BE2C (cell line): ENCODE measurements at regions not wholly inside any gene's neighbourhood (a gene's known extent, or its start where the extent isn't known, plus 50 kb on each side); places are given as distances from the start of the nearest gene placed in this dataset.

ENCODE experiments used
- DNase-seq: peaks from one replicate; pipeline ENCODE4 v3.0.0-alpha.2; 2020
- H3K27me3 ChIP-seq: fragments of 250-450 bp; sonication (Bioruptor Pico); 2 replicates; pipeline ENCODE4 v1.5.1; 2020; ENCODE audit warnings: mild to moderate bottlenecking
- H3K36me3 ChIP-seq: fragments of 250-450 bp; sonication (Bioruptor Pico); 2 replicates; pipeline ENCODE4 v1.5.1; 2020; ENCODE audit warnings: mild to moderate bottlenecking
- H3K4me1 ChIP-seq: fragments of 250-450 bp; sonication (Bioruptor Pico); 2 replicates; pipeline ENCODE4 v1.5.1; 2020
- H3K4me3 ChIP-seq: 2 replicates; pipeline ENCODE4 v1.5.1; 2011; ENCODE audit warnings: low read depth, low read length
- H3K9me3 ChIP-seq: fragments of 250-450 bp; sonication (Bioruptor Pico); 2 replicates; pipeline ENCODE4 v1.5.1; 2020
- CTCF ChIP-seq: IDR thresholded peaks from 2 replicates; pipeline ENCODE4 v1.5.1; 2012; ENCODE audit warnings: mild to moderate bottlenecking, low read depth, low read length

GRCh38 chr3:28649266-28649665 is 300.6 kb upstream of the AZI2 start:
- Histone ChIP-seq H3K9me3 (no peaks in the 10 kb centered on the region), H3K4me1 (no peaks in the 10 kb centered on the region; the same call in none of the 2 replicates), H3K36me3 (no peaks in the 10 kb centered on the region), H3K27me3 (no peaks in the 10 kb centered on the region), H3K4me3 (no peak overlapping the region)
- DNase-seq: no peak
- no peak for TF ChIP-seq CTCF

- no peak for TF ChIP-seq CTCF
- H3K4me3 ChIP-seq: no peak overlapping the region
- H3K27me3 ChIP-seq: no peaks in the 10 kb centered on the region
- no peaks in the 10 kb centered on the region for H3K9me3 ChIP-seq
- H3K36me3 ChIP-seq: no peaks in the 10 kb centered on the region
- H3K4me1 ChIP-seq: no peaks in the 10 kb centered on the region
- no peak for DNase-seq
These were observed 302.5 kb upstream of the AZI2 start for GRCh38 chr3:28651159-28651558.

- Histone ChIP-seq H3K36me3 (no peaks in the 10 kb centered on the region), H3K9me3 (no peaks in the 10 kb centered on the region), H3K4me1 (peaks cover 6% of the 10 kb centered on the region), H3K4me3 (no peak overlapping the region), H3K27me3 (no peaks in the 10 kb centered on the region)
- TF ChIP-seq CTCF: no peak
- no peak for DNase-seq
These were observed 315.5 kb upstream of the AZI2 start for GRCh38 chr3:28664123-28664522.

GRCh38 chr3:28667646-28668621 is 319.3 kb upstream of the AZI2 start:
- peaks cover 6% of the 10 kb centered on the region for H3K4me1 ChIP-seq
- H3K36me3 ChIP-seq: no peaks in the 10 kb centered on the region
- H3K9me3 ChIP-seq: no peaks in the 10 kb centered on the region
- H3K4me3 ChIP-seq: peak overlapping the region; percentile 9; the same call in 1 of the 2 replicates
- DNase-seq: peak; percentile 56
- TF ChIP-seq CTCF: peak; percentile 75
- no peaks in the 10 kb centered on the region for H3K27me3 ChIP-seq

GRCh38 chr3:28669870-28670269 is 321.2 kb upstream of the AZI2 start:
- peaks cover 6% of the 10 kb centered on the region for H3K4me1 ChIP-seq
- no peak for TF ChIP-seq CTCF
- DNase-seq: no peak
- H3K27me3 ChIP-seq: no peaks in the 10 kb centered on the region
- H3K36me3 ChIP-seq: no peaks in the 10 kb centered on the region
- H3K9me3 ChIP-seq: no peaks in the 10 kb centered on the region
- H3K4me3 ChIP-seq: no peak overlapping the region

GRCh38 chr3:28672406-28672805 is 323.8 kb upstream of the AZI2 start:
- no peak for TF ChIP-seq CTCF
- Histone ChIP-seq H3K36me3 (no peaks in the 10 kb centered on the region), H3K9me3 (no peaks in the 10 kb centered on the region), H3K27me3 (no peaks in the 10 kb centered on the region), H3K4me1 (peaks cover 6% of the 10 kb centered on the region), H3K4me3 (no peak overlapping the region)
- no peak for DNase-seq
